Tibial artery (tissue), 4 donors: ENCODE measurements at regions not wholly inside any gene's neighbourhood (a gene's known extent, or its start where the extent isn't known, plus 50 kb on each side); places are given as distances from the start of the nearest gene placed in this dataset.

ENCODE experiments used
- DNase-seq, 2 donors: peaks; one replicate each; pipeline ENCODE4 v3.0.0-alpha.2; 2019
- H3K27ac ChIP-seq, 2 donors: fragments of 200-600 bp; sonication (generic) in 1 of 2; 1 replicate in 1 of 2; 2 replicates in 1 of 2; pipeline ENCODE4 v1.5.1; 2018 to 2019; ENCODE audit warnings: mild to moderate bottlenecking in 1 of 2
- H3K27me3 ChIP-seq, 2 donors: fragments of 200-600 bp; sonication (generic) in 1 of 2; one replicate each; pipeline versions ENCODE4 v1.5.1 to v1.6.0; 2016 to 2019
- H3K36me3 ChIP-seq, 3 donors: fragments of 200-600 bp; sonication (generic) in 2 of 3; one replicate each; pipeline ENCODE4 v1.5.1; 2016 to 2019; ENCODE audit warnings: mild to moderate bottlenecking in 2 of 3
- H3K4me1 ChIP-seq, 4 donors: fragments of 200-600 bp; sonication (generic) in 2 of 4; 1 replicate in 3 of 4; 2 replicates in 1 of 4; pipeline ENCODE4 v1.5.1; 2016 to 2019
- H3K4me3 ChIP-seq, 2 donors: fragments of 200-600 bp; sonication (generic) in 1 of 2; 1 replicate in 1 of 2; 2 replicates in 1 of 2; pipeline ENCODE4 v1.5.1; 2018 to 2019; ENCODE audit warnings: mild to moderate bottlenecking in 2 of 2
- H3K9me3 ChIP-seq, 3 donors: fragments of 200-600 bp; sonication (generic) in 1 of 3; one replicate each; pipeline ENCODE4 v1.5.1; 2016 to 2019
- CTCF ChIP-seq, 2 experiments: fragments of 200-600 bp in 1 of 2; fragments of 450-650 bp in 1 of 2; IDR thresholded peaks; one replicate each; pipeline ENCODE4 v1.5.1; 2017 to 2019; ENCODE audit warnings: antibody characterized with exemption in 2 of 2, mild to moderate bottlenecking in 1 of 2, moderate library complexity in 1 of 2
- intact Hi-C: fragments of 100-400 bp; cut with DNase I; formaldehyde crosslinking; loops from one replicate; pipeline ENCODE4 v1.15.0; 2023; ENCODE audit warnings: low total_unique reads

- H3K4me1 ChIP-seq = no peaks in the 10 kb centered on the region
- intact Hi-C loops = no loop called here
- no peak overlapping the region for H3K27ac ChIP-seq
- no peak overlapping the region for H3K4me3 ChIP-seq
- no peak for TF ChIP-seq CTCF (IDR thresholded peaks at IDR 0.05)
- peaks cover 0 to 24% of the 10 kb centered on the region in 2 donors for H3K27me3 ChIP-seq
- no peaks in the 10 kb centered on the region for H3K36me3 ChIP-seq
- DNase-seq = peak in 1 of 2 donors; percentile 28
- H3K9me3 ChIP-seq = no peaks in the 10 kb centered on the region
These were observed 205.7 kb downstream of the UACA start for GRCh38 chr15:70557521-70558258.

- no peak overlapping the region for H3K4me3 ChIP-seq
- intact Hi-C loops = no loop called here
- H3K9me3 ChIP-seq = no peaks in the 10 kb centered on the region
- no peak overlapping the region for H3K27ac ChIP-seq
- H3K4me1 ChIP-seq = no peaks in the 10 kb centered on the region
- H3K27me3 ChIP-seq = peaks cover 0 to 19% of the 10 kb centered on the region in 2 donors
- TF ChIP-seq CTCF (IDR thresholded peaks at IDR 0.05) = no peak
- no peak for DNase-seq
- H3K36me3 ChIP-seq = no peaks in the 10 kb centered on the region
These were observed 206.6 kb downstream of the UACA start for GRCh38 chr15:70556779-70557178.

- no peak for TF ChIP-seq CTCF (IDR thresholded peaks at IDR 0.05)
- Histone ChIP-seq H3K4me3 (no peak overlapping the region), H3K27ac (no peak overlapping the region)
These were observed 207.1 kb downstream of the UACA start for GRCh38 chr15:70556151-70556741.

GRCh38 chr15:70555713-70556112 lies 207.6 kb downstream of the UACA start:
- Histone ChIP-seq H3K36me3 (no peaks in the 10 kb centered on the region), H3K27me3 (peaks cover 0 to 8% of the 10 kb centered on the region in 2 donors), H3K4me1 (no peaks in the 10 kb centered on the region), H3K27ac (no peak overlapping the region), H3K9me3 (no peaks in the 10 kb centered on the region), H3K4me3 (no peak overlapping the region)
- no peak for DNase-seq
- intact Hi-C loops = no loop called here
- TF ChIP-seq CTCF (IDR thresholded peaks at IDR 0.05) = no peak

More at GRCh38 chr15:70556151-70556741, 207.1 kb downstream of the UACA start:
- no peaks in the 10 kb centered on the region for H3K36me3 ChIP-seq
- H3K4me1 ChIP-seq = no peaks in the 10 kb centered on the region
- H3K9me3 ChIP-seq = no peaks in the 10 kb centered on the region
- H3K27me3 ChIP-seq = peaks cover 0 to 14% of the 10 kb centered on the region in 2 donors
- intact Hi-C loops = no loop called here
- DNase-seq = peak in 1 of 2 donors; percentile 47

GRCh38 chr15:70547846-70548487 lies 215.4 kb downstream of the UACA start:
- H3K4me3 ChIP-seq = no peak overlapping the region
- H3K36me3 ChIP-seq = no peaks in the 10 kb centered on the region
- intact Hi-C loops = no loop called here
- H3K27me3 ChIP-seq = no peaks in the 10 kb centered on the region
- no peaks in the 10 kb centered on the region for H3K4me1 ChIP-seq
- no peak for TF ChIP-seq CTCF (IDR thresholded peaks at IDR 0.05)
- H3K27ac ChIP-seq = no peak overlapping the region
- H3K9me3 ChIP-seq = no peaks in the 10 kb centered on the region
- DNase-seq = no peak
